Stimulated activated CD8-positive, alpha-beta memory T cell treated with anti-CD3 and anti-CD28 coated beads, Interleukin-7, amount 100 ng/mL, for 4 hours (primary cell): ENCODE measurements at regions not wholly inside any gene's neighbourhood (a gene's known extent, or its start where the extent isn't known, plus 50 kb on each side); places are given as distances from the start of the nearest gene placed in this dataset.
"Not testable (repeated sequence)": the region's sequence is repeated elsewhere in the genome, so short reads cannot be mapped to it uniquely, and the experiment has no call there.

Experiments
- DNase-seq, 2 donors: peaks; one replicate each; pipeline ENCODE4 v3.0.0-alpha.2; 2020; ENCODE audit warnings: low read depth in 2 of 2

GRCh38 chr6:115811541-115811940 is 249.2 kb downstream of the FRK start:
- no peak for DNase-seq

DNA sequence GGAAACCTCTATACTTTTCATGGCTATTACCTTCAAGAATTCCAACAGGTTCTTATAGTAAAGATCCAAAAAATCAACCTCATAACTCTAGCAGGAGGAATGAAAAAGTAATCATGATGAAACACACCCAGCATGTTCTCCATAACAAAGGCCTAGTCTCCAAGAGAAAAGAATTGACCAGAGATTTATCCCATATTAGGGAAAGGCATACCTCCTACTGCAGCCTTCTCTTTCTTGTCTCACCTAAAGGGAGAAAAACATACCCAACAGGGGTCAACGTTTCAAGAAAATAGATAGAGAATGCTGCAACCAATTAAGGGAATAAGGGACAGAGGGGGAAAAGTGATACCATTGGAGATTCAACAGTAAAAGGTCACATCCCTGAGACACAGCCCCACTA is 262.5 kb downstream of the FRK start:
- no peak for DNase-seq

GRCh38 chr6:115796829-115797228 is 263.9 kb downstream of the FRK start:
- DNase-seq, result no peak

DNA sequence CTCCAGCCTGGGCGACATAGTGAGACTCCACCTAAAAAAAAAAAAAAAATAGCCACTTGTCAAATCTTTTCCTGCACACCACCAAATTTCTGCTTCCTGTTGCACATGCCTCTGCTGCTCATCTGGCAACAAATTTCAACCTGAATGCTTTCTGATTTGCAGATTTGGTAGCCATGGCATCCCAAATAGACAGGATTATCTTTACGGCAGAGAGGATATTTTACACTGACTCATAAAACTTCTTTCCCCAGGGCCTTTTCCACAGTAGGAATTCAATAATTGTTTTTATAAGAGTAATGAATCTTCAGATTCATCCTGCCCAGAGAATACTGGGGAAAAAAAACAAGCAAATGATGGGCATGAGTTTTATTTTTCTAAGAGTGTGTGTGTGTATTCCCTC is 264.6 kb downstream of the FRK start:
- DNase-seq, result no peak

- DNase-seq, result no peak
Measured at GRCh38 chr6:115783402-115784061, 277.2 kb downstream of the FRK start.

DNA sequence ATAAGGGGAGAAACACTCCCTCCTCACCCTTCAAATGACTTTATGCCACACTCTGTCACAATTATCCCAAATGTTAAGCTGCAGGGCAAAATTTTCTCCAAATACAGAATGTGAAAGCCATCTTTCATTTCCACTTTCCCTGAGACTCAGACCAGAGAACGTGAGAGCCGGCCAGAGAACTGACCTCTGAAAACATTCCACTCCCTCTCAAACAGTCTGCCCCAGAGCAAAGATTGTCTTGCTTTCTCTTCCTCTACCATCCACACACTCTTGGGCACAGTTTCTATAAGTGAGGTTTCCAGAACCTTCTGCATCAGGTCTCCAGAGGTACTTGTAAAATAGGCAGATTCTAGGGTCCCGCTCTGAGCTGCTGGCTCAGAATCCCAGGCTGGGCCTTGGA is 278.1 kb downstream of the FRK start:
- DNase-seq, result no peak

DNA sequence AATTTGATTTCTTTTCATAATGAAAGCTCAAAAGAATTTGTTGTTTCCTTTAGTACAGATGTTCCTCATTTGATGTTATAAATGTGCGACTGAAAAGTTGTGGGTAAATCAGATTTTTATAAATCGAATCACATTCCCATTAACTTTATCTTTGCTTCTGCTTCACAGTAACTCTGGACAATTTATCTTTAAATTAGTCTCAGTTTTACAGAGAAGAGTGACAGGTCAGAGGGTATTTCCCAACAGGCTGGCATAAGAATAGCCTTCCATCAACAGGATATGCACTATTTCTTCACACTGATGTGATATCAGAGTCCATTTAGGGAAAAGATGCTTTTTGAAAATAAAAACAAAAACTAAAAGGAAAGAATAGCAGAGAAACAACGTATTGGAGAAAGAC is 286.9 kb downstream of the FRK start:
- DNase-seq, result no peak

DNA sequence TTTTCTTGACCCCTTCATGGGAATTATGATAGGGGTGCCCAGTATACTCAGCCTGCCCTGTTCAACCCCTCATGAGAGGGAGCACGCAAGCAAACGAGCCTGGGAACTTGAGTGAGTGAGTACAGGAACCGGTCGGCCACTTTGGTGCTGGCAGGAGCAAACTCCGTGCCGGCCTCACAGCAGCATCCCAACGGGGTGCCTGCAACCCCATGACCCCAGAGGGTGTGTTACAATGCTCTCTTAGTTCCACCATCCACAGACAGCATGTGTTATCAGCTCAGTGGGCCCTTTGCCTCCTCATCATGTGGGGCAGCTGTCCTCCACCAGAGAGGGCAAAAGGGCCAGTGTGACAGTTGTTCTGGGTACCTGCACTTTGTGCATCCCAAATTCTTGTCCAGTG is 289.8 kb downstream of the FRK start:
- DNase-seq, result no peak

GRCh38 chr6:115768500-115768899 is 292.2 kb downstream of the FRK start:
- DNase-seq, result no peak

GRCh38 chr6:115767931-115768330 is 292.8 kb downstream of the FRK start:
- no peak for DNase-seq

- no peak for DNase-seq
Measured at GRCh38 chr6:115766745-115767462, 293.8 kb downstream of the FRK start.

DNA sequence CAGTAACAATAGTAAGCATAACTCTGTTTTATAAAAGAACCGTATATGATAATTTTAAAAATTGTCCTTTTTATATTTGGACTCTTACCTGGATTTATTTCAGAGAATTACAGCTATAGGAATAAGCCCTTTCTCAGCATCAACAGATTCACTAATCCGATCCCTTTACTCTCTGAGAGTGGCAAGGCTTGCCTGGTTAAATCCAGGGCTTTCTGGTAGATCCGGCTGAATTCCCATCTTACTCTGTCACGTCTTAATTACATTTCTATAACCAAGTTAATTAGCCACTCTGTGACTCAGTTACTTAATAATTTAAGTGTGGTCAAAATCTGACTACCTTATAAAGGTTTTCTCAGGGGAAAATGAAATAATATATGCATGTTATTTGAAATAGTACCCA is 294.7 kb downstream of the FRK start:
- no peak for DNase-seq

DNA sequence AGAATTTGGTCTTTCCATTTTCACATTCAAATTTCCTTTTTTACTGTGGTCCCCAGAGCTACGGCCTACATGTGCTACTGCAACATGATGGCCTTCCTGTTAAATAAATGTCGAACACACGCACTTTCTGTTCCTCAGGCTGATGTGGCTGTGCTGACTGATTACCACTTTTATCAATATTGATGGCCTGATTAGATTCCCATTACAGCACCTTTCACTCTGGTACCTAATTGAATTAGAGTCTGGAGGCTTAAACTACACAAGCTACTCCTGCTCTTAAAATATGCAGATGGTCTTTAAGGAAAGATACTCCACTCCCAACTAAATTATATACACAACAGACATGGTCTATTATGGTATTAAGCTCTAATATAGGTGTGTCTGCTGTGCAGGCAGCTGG is 301.6 kb downstream of the FRK start:
- no peak for DNase-seq

GRCh38 chr6:115753446-115753845 is 307.2 kb downstream of the FRK start:
- DNase-seq, result no peak

- no peak for DNase-seq
Measured at GRCh38 chr6:115750946-115751345, 309.7 kb downstream of the FRK start.

GRCh38 chr6:115750292-115750691 is 310.4 kb downstream of the FRK start:
- no peak for DNase-seq

- no peak for DNase-seq
Measured at GRCh38 chr6:115747719-115748118, 313.0 kb downstream of the FRK start.

DNA sequence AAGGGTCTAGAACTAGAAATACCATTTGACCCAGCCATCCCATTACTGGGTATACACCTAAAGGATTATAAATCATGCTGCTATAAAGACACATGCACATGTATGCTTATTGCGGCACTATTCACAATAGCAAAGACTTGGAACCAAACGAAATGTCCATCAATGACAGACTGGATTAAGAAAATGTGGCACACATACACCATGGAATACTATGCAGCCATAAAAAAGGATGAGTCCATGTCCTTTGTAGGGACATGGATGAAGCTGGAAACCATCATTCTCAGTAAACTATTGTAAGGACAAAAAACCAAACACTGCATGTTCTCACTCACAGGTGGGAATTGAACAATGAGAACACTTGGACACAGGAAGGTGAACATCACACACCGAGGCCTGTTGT is 314.1 kb downstream of the FRK start:
- DNase-seq, result not testable (repeated sequence)

GRCh38 chr6:115740907-115741306 is 319.8 kb downstream of the FRK start:
- no peak for DNase-seq

GRCh38 chr6:115735610-115736009 is 325.1 kb downstream of the FRK start:
- no peak for DNase-seq

DNA sequence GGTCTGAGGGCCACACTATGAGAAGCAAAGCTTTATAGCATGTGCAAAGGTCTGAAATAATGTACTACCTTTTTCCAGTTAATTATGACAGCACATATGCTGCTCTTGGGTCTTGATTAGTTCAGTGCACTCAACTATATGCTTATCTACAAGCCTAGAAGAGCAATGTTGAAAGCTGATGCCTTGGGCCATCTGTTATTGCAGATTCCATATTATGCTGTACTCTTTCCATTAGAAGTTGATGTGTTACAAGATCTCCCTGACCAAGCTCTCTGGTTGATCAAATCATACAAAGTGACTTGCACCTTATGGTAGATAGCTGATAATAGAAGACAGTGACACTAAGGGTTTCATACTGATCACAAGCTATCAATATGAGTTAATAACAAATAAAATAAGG is 327.3 kb downstream of the FRK start:
- no peak for DNase-seq

GRCh38 chr6:115729036-115729435 is 331.7 kb downstream of the FRK start:
- DNase-seq, result no peak

GRCh38 chr6:115728171-115728570 is 332.5 kb downstream of the FRK start:
- no peak for DNase-seq

DNA sequence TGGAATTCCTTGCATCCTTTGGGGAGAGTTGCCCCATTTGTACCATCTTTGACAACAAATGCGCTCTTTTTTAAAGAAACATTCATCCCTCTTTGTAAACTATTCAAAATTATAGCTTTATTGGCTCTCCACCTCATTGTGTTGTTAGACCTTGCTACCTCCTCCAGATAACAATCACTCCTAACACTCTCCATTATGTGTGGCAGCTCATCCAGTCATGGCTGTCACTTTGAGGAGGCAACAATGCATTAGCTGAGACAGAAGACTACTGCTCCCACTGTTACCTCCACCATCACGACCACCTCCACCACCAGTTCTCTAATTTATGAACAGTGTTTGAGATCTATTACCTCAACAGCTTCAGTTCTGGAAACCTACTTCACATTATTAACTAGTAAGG is 339.1 kb downstream of the FRK start:
- DNase-seq, result no peak
